Endothelial cell of umbilical vein (primary cell): ENCODE measurements at regions not wholly inside any gene's neighbourhood (a gene's known extent, or its start where the extent isn't known, plus 50 kb on each side); places are given as distances from the start of the nearest gene placed in this dataset.

Experiments
- BruUV-seq: library from RNA; stranded (reverse); fragments of 400-500 nt; replicated peaks from 2 replicates; lab custom pipeline; 2021; lab: Mats Ljungman, UMichigan
- CTCF ChIA-PET: fragments of 300-600, 350-600 bp; sonication (Branson Sonifier 250); formaldehyde crosslinking; loops from one replicate; lab custom pipeline; 2021; ENCODE audit warnings: antibody characterized with exemption, inconsistent platforms; lab: Charles Lee
- POLR2A ChIA-PET: fragments of 300-600, 350-600 bp; sonication (Branson Sonifier 250); formaldehyde crosslinking; loops from one replicate; lab custom pipeline; 2021; ENCODE audit warnings: antibody characterized with exemption, inconsistent platforms; lab: Charles Lee
- DNase-seq: peaks from one replicate; pipeline ENCODE4 v3.0.0-alpha.2; 2011; ENCODE audit warnings: low read depth, low spot score
- FAIRE-seq: peaks from 2 replicates; lab custom pipeline; 2011; peaks lifted over from hg19 to GRCh38; lab: Jason Lieb, UNC
- H2AFZ ChIP-seq: 2 replicates; pipeline ENCODE4 v1.6.0; 2012; ENCODE audit warnings: low read depth, low read length, control low read depth, inconsistent platforms
- H3K27ac ChIP-seq: 2 replicates; pipeline ENCODE4 v1.5.1; 2011; ENCODE audit warnings: low read depth, mild to moderate bottlenecking, control low read depth, low read length, moderate library complexity; ENCODE audit not compliant: insufficient read depth
- H3K27me3 ChIP-seq, 2 experiments: 2 replicates each; pipeline versions ENCODE4 v1.6.0 to v1.6.1; 2011; ENCODE audit warnings: low read length in 2 of 2, mixed read lengths in 1 of 2; ENCODE audit not compliant: control insufficient read depth in 2 of 2, insufficient read depth in 2 of 2
- H3K36me3 ChIP-seq, 2 experiments: 2 replicates in 1 of 2; 3 replicates in 1 of 2; pipeline ENCODE4 v1.5.1; 2011; ENCODE audit warnings: low read length in 2 of 2, mild to moderate bottlenecking in 1 of 2, moderate library complexity in 1 of 2; ENCODE audit not compliant: control insufficient read depth in 2 of 2, insufficient read depth in 2 of 2; ENCODE audit errors: extremely low read depth in 1 of 2
- H3K4me1 ChIP-seq: 3 replicates; pipeline ENCODE4 v1.5.1; 2011; ENCODE audit warnings: mild to moderate bottlenecking, low read length; ENCODE audit not compliant: control insufficient read depth, insufficient read depth; ENCODE audit errors: extremely low read depth
- H3K4me2 ChIP-seq: 2 replicates; pipeline ENCODE4 v1.6.1; 2011; ENCODE audit warnings: low read length, control low read depth, mixed read lengths; ENCODE audit not compliant: insufficient read depth
- H3K4me3 ChIP-seq, 3 experiments: fragments of 200-600 bp in 1 of 3; sonication (generic), shearing (Covaris generic) in 1 of 3; replicated peaks in 1 of 3; 2 replicates each; pipeline ENCODE4 v1.5.1; 2011 to 2016; ENCODE audit warnings: control low read depth in 3 of 3, low read length in 3 of 3, mild to moderate bottlenecking in 2 of 3, inconsistent platforms in 1 of 3, low read depth in 1 of 3, moderate library complexity in 1 of 3; ENCODE audit not compliant: insufficient read depth in 1 of 3
- H3K79me2 ChIP-seq: 2 replicates; pipeline ENCODE4 v1.6.0; 2012; ENCODE audit warnings: low read length, inconsistent platforms; ENCODE audit not compliant: control insufficient read depth, insufficient read depth
- H3K9ac ChIP-seq: replicated peaks from 2 replicates; pipeline ENCODE3; 2011; ENCODE audit warnings: low read length, control low read depth; ENCODE audit not compliant: insufficient read depth; ENCODE audit errors: extremely low read depth
- H3K9me1 ChIP-seq: replicated peaks from 3 replicates; pipeline ENCODE4 v1.6.0; 2011; ENCODE audit warnings: mild to moderate bottlenecking, low read length; ENCODE audit not compliant: control insufficient read depth, insufficient read depth; ENCODE audit errors: extremely low read depth
- H3K9me3 ChIP-seq: replicated peaks from 2 replicates; pipeline ENCODE4 v1.5.1; 2012; ENCODE audit warnings: low read length, inconsistent platforms; ENCODE audit not compliant: control insufficient read depth, insufficient read depth
- H4K20me1 ChIP-seq: replicated peaks from 2 replicates; pipeline ENCODE3; 2011; ENCODE audit warnings: mild to moderate bottlenecking, low read length; ENCODE audit not compliant: control insufficient read depth, insufficient read depth; ENCODE audit errors: extremely low read depth
- CTCF ChIP-seq, 2 donors: IDR thresholded peaks; 1 replicate in 1 of 2; 2 replicates in 1 of 2; pipeline ENCODE4 v1.5.1; 2011; ENCODE audit warnings: low read length in 2 of 2, mild to moderate bottlenecking in 2 of 2, moderate library complexity in 2 of 2, control low read depth in 1 of 2, inconsistent platforms in 1 of 2, low read depth in 1 of 2; ENCODE audit not compliant: insufficient read depth in 1 of 2; ENCODE audit errors: extremely low read depth in 1 of 2
- EZH2 ChIP-seq: IDR thresholded peaks from 2 replicates; pipeline ENCODE4 v1.6.1; 2012; ENCODE audit warnings: borderline replicate concordance, low read depth, mild to moderate bottlenecking, moderate library complexity, low read length, inconsistent platforms; ENCODE audit not compliant: severe bottlenecking
- FOS ChIP-seq: IDR thresholded peaks from 2 replicates; pipeline ENCODE4 v1.6.1; 2011; ENCODE audit warnings: mild to moderate bottlenecking, low read length, moderate library complexity, borderline replicate concordance; ENCODE audit not compliant: insufficient read depth
- GATA2 ChIP-seq: IDR thresholded peaks from 2 replicates; pipeline ENCODE4 v1.7.0; 2011; ENCODE audit warnings: low read depth, mild to moderate bottlenecking, moderate library complexity, mixed read lengths, low read length; ENCODE audit not compliant: insufficient read length, insufficient read depth
- MAX ChIP-seq: IDR thresholded peaks from 2 replicates; pipeline ENCODE4 v1.6.1; 2011; ENCODE audit not compliant: insufficient read depth, insufficient read length
- MYC ChIP-seq: IDR thresholded peaks from one replicate; pipeline ENCODE4 v1.6.1; 2011; ENCODE audit warnings: mild to moderate bottlenecking, low read depth, low read length
- POLR2A ChIP-seq: IDR thresholded peaks from 2 replicates; pipeline ENCODE4 v1.6.1; 2012; ENCODE audit warnings: low read depth, mild to moderate bottlenecking, control low read depth, low read length
- POLR2AphosphoS5 ChIP-seq: IDR thresholded peaks from 2 replicates; pipeline ENCODE4 v1.6.1; 2012; ENCODE audit warnings: low read depth, mild to moderate bottlenecking, control low read depth, low read length, moderate library complexity; ENCODE audit not compliant: insufficient read depth
- dilution Hi-C: fragments of 300-500 bp; cut with MboI; formaldehyde crosslinking; loops from one replicate; pipeline ENCODE4 v1.15.0; 2019; ENCODE audit warnings: low sequenced_read_pairs; ENCODE audit not compliant: extremely low pct_ligation_motif_present
- intact Hi-C: fragments of 100-400 bp; cut with micrococcal nuclease; formaldehyde crosslinking; loops from one replicate; pipeline ENCODE4 v1.10.0; 2022

- no peak for DNase-seq
- no peaks in the 10 kb centered on the region for H3K9me3 ChIP-seq
- no peaks in the 10 kb centered on the region for H3K4me1 ChIP-seq
- no peak for TF ChIP-seq GATA2
- no peak for TF ChIP-seq POLR2AphosphoS5
- no peak for TF ChIP-seq EZH2
- no peak overlapping the region for H3K27ac ChIP-seq
- H3K36me3 ChIP-seq: no peaks in the 10 kb centered on the region
- H3K4me3 ChIP-seq: no peak overlapping the region
- H3K9me1 ChIP-seq: no peaks in the 10 kb centered on the region
- intact Hi-C loops (no loop called here), dilution Hi-C loops (loop anchor here (25.0 kb wide), 1 partner anchor 710 kb away; no protein-coding TSS in a partner anchor)
- ChIA-PET CTCF (interaction anchor here (1.0 to 3.9 kb wide), 10 partner anchors 9 to 745 kb away, joined by 3 to 19 read pairs (median 4); no protein-coding TSS in a partner anchor), POLR2A (no interaction called here)
- no peaks in the 10 kb centered on the region for H3K79me2 ChIP-seq
- no peak overlapping the region for H3K4me2 ChIP-seq
- no TSS peak for BruUV-seq
- no peaks in the 10 kb centered on the region for H4K20me1 ChIP-seq
- H3K9ac ChIP-seq: no peak overlapping the region
- no peaks in the 10 kb centered on the region for H3K27me3 ChIP-seq
- no peak for FAIRE-seq
- no peak overlapping the region for H2AFZ ChIP-seq
These were observed 81.7 kb downstream of the FAM217A start for GRCh38 chr6:3997177-3997770.

GRCh38 chr6:3999800-4000661 lies 78.9 kb downstream of the FAM217A start:
- intact Hi-C loops: loop anchor here (10.0 kb wide), 1 partner anchor 455 kb away; no protein-coding TSS in a partner anchor
- H3K4me2 ChIP-seq: no peak overlapping the region
- ChIA-PET POLR2A (no interaction called here), CTCF (interaction anchor here (1.0 kb wide), 1 partner anchor 10 kb away, joined by 5 read pairs; no protein-coding TSS in a partner anchor)
- no peaks in the 10 kb centered on the region for H3K9me1 ChIP-seq
- FAIRE-seq (no peak), DNase-seq (no peak)
- H3K79me2 ChIP-seq: no peaks in the 10 kb centered on the region
- no peaks in the 10 kb centered on the region for H4K20me1 ChIP-seq
- H3K27me3 ChIP-seq: no peaks in the 10 kb centered on the region
- dilution Hi-C loops: loop anchor here (25.0 kb wide), 1 partner anchor 713 kb away; no protein-coding TSS in a partner anchor
- no peak for TF ChIP-seq EZH2
- TF ChIP-seq POLR2A: no peak
- no peak for TF ChIP-seq MAX
- TF ChIP-seq FOS: no peak
- TF ChIP-seq GATA2: no peak
- no peak for TF ChIP-seq CTCF (IDR thresholded peaks at IDR 0.05; ENCODE audit: extremely low read depth in 1 of 2, insufficient read depth in 1 of 2, low read depth in 1 of 2, low read length in 2 of 2)
- TF ChIP-seq MYC: no peak
- no peak for TF ChIP-seq POLR2AphosphoS5
- no peak overlapping the region for H2AFZ ChIP-seq
- no peak overlapping the region for H3K9ac ChIP-seq
- no TSS peak for BruUV-seq
- H3K4me1 ChIP-seq: no peaks in the 10 kb centered on the region
- H3K36me3 ChIP-seq: no peaks in the 10 kb centered on the region
- H3K27ac ChIP-seq: no peak overlapping the region
- no peak overlapping the region for H3K4me3 ChIP-seq
- no peaks in the 10 kb centered on the region for H3K9me3 ChIP-seq
